GM12878 (cell line): ENCODE measurements at regions not wholly inside any gene's neighbourhood (a gene's known extent, or its start where the extent isn't known, plus 50 kb on each side); places are given as distances from the start of the nearest gene placed in this dataset.

Source experiments
- ATAC-seq: fragments of 200-7000 bp; cut with Tn5 transposase; 3 replicates; pipeline ENCODE4 v1.9.1; 2020; ENCODE audit warnings: mild to moderate bottlenecking, moderate library complexity
- BruUV-seq: library from RNA; stranded (reverse); fragments of 400-500 nt; replicated peaks from 2 replicates; lab custom pipeline; 2021; lab: Mats Ljungman, UMichigan
- CTCF ChIA-PET: fragments of 300-600 bp; sonication (Branson Sonifier 250); formaldehyde crosslinking; extraction: SDS; loops from one replicate; lab custom pipeline; 2021; ENCODE audit warnings: inconsistent platforms; lab: Yijun Ruan, JAX
- POLR2A ChIA-PET: fragments of 350-600 bp; formaldehyde crosslinking; extraction: SDS; loops from one replicate; lab custom pipeline; 2021; ENCODE audit warnings: inconsistent platforms; lab: Charles Lee
- RAD21 ChIA-PET: fragments of 300-600 bp; sonication (Branson Sonifier 250); formaldehyde crosslinking; loops from one replicate; lab custom pipeline; 2023; ENCODE audit warnings: antibody characterized with exemption; ENCODE audit not compliant: unreplicated experiment; lab: Charles Lee
- SMC1A ChIA-PET: fragments of 300-600 bp; sonication (Branson Sonifier 250); formaldehyde crosslinking; loops from one replicate; lab custom pipeline; 2023; ENCODE audit not compliant: unreplicated experiment, uncharacterized antibody; lab: Charles Lee
- DNase-seq: peaks from one replicate; pipeline ENCODE4 v3.0.0-alpha.2; 2011; ENCODE audit warnings: low read depth, low spot score
- FAIRE-seq: peaks from 3 replicates; lab custom pipeline; 2011; peaks lifted over from hg19 to GRCh38; lab: Jason Lieb, UNC
- H2AFZ ChIP-seq: 2 replicates; pipeline ENCODE4 v1.6.0; 2011; ENCODE audit warnings: low read depth, low read length, control low read depth; ENCODE audit not compliant: control insufficient read depth
- H3K27ac ChIP-seq: 2 replicates; pipeline ENCODE4 v1.5.1; 2011; ENCODE audit warnings: control low read depth; ENCODE audit not compliant: control insufficient read depth, insufficient read depth
- H3K27me3 ChIP-seq, 2 experiments: replicated peaks in 1 of 2; 2 replicates each; pipeline versions ENCODE4 v1.6.0 to v1.6.1; 2011; ENCODE audit warnings: low read length in 1 of 2; ENCODE audit not compliant: control insufficient read depth in 2 of 2, insufficient read depth in 2 of 2
- H3K36me3 ChIP-seq, 2 experiments: 2 replicates each; pipeline ENCODE4 v1.5.1; 2011; ENCODE audit warnings: low read length in 1 of 2; ENCODE audit not compliant: control insufficient read depth in 2 of 2, insufficient read depth in 2 of 2
- H3K4me1 ChIP-seq: 2 replicates; pipeline ENCODE4 v1.6.1; 2011; ENCODE audit warnings: mild to moderate bottlenecking, low read length, moderate library complexity, mixed read lengths; ENCODE audit not compliant: control insufficient read depth, insufficient read depth
- H3K4me2 ChIP-seq: 2 replicates; pipeline ENCODE4 v1.6.0; 2011; ENCODE audit warnings: control low read depth; ENCODE audit not compliant: control insufficient read depth, insufficient read depth
- H3K4me3 ChIP-seq: fragments of 200-600 bp; sonication (generic); 2 replicates; pipeline ENCODE4 v1.5.1; 2016
- H3K79me2 ChIP-seq: 2 replicates; pipeline ENCODE4 v1.6.0; 2011; ENCODE audit warnings: low read length; ENCODE audit not compliant: control insufficient read depth, insufficient read depth
- H3K9ac ChIP-seq: 2 replicates; pipeline ENCODE4 v1.8.0; 2011; ENCODE audit warnings: low read length, control low read depth, mixed read lengths; ENCODE audit not compliant: control insufficient read depth, insufficient read depth
- H3K9me3 ChIP-seq: replicated peaks from 3 replicates; pipeline ENCODE4 v1.5.1; 2011; ENCODE audit warnings: mild to moderate bottlenecking, low read length; ENCODE audit not compliant: control insufficient read depth, insufficient read depth
- H4K20me1 ChIP-seq: 2 replicates; pipeline ENCODE4 v1.6.0; 2011; ENCODE audit not compliant: control insufficient read depth, insufficient read depth
- BMI1 ChIP-seq: fragments of 450-650 bp; IDR thresholded peaks from 2 replicates; pipeline ENCODE4 v1.6.1; 2016; ENCODE audit warnings: mild to moderate bottlenecking, moderate library complexity, borderline replicate concordance
- EGR1 ChIP-seq, 2 experiments: IDR thresholded peaks; 1 replicate in 1 of 2; 2 replicates in 1 of 2; pipeline ENCODE4 v1.6.1; 2011 to 2012; ENCODE audit warnings: low read depth in 2 of 2, low read length in 2 of 2, borderline replicate concordance in 1 of 2, mild to moderate bottlenecking in 1 of 2, moderate library complexity in 1 of 2
- JUND ChIP-seq: IDR thresholded peaks from 2 replicates; pipeline ENCODE4 v1.6.1; 2012; ENCODE audit warnings: low read depth, mild to moderate bottlenecking, low read length, improper control_type of control experiment, moderate library complexity
- MEF2A ChIP-seq: IDR thresholded peaks from 2 replicates; pipeline ENCODE4 v1.6.1; 2011; ENCODE audit warnings: low read depth, mild to moderate bottlenecking, low read length, moderate library complexity; ENCODE audit not compliant: insufficient read depth
- MXI1 ChIP-seq: fragments of 150-350 bp; IDR thresholded peaks from 2 replicates; pipeline ENCODE4 v1.6.1; 2011; ENCODE audit warnings: low read depth, mild to moderate bottlenecking, inconsistent platforms, low read length, improper control_type of control experiment
- MYB ChIP-seq: fragments of 150-350 bp; IDR thresholded peaks from 2 replicates; pipeline ENCODE4 v1.6.1; 2014; ENCODE audit warnings: mild to moderate bottlenecking, low read depth, low read length, borderline replicate concordance
- NFXL1 ChIP-seq: fragments of 450-650 bp; IDR thresholded peaks from 2 replicates; pipeline ENCODE4 v1.6.1; 2017; ENCODE audit warnings: antibody characterized with exemption, mild to moderate bottlenecking, borderline replicate concordance
- NKRF ChIP-seq: fragments of 450-650 bp; conservative IDR thresholded peaks from 2 replicates; pipeline ENCODE4 v1.6.1; 2017; ENCODE audit warnings: mild to moderate bottlenecking, moderate library complexity
- NR2C1 ChIP-seq: fragments of 450-650 bp; IDR thresholded peaks from 2 replicates; pipeline ENCODE4 v1.6.1; 2017; ENCODE audit warnings: antibody characterized with exemption, mild to moderate bottlenecking, moderate library complexity
- POLR2A ChIP-seq: IDR thresholded peaks from 2 replicates; pipeline ENCODE4 v1.6.1; 2011; ENCODE audit warnings: low read depth, mild to moderate bottlenecking, low read length
- POLR2AphosphoS2 ChIP-seq: IDR thresholded peaks from 2 replicates; pipeline ENCODE4 v1.6.1; 2011; ENCODE audit warnings: low read depth, mild to moderate bottlenecking, low read length, improper control_type of control experiment, moderate library complexity
- RUNX3 ChIP-seq: IDR thresholded peaks from 2 replicates; pipeline ENCODE4 v1.6.1; 2012; ENCODE audit warnings: low read length, inconsistent platforms
- SPI1 ChIP-seq: IDR thresholded peaks from 2 replicates; pipeline ENCODE4 v1.6.1; 2011; ENCODE audit warnings: low read depth, mild to moderate bottlenecking, low read length, moderate library complexity, borderline replicate concordance; ENCODE audit not compliant: insufficient read depth
- ZNF207 ChIP-seq: fragments of 450-650 bp; IDR thresholded peaks from 2 replicates; pipeline ENCODE4 v1.6.1; 2014; ENCODE audit warnings: antibody characterized with exemption, mild to moderate bottlenecking, borderline replicate concordance
- WGBS: methylation state at CpG from one replicate; pipeline ENCODE4 v1.1.6; 2016; ENCODE audit warnings: low lambda C conversion rate; ENCODE audit not compliant: insufficient replicate concordance, insufficient coverage; ENCODE audit errors: missing lambda C conversion rate; 5-methylcytosine and 5-hydroxymethylcytosine counted together
- in situ Hi-C: fragments of 300-500 bp; cut with MboI; formaldehyde crosslinking; loops from 9 replicates; pipeline ENCODE4 v1.14.3; 2018; ENCODE audit warnings: mixed read lengths
- intact Hi-C: fragments of 100-400 bp; cut with micrococcal nuclease; formaldehyde crosslinking; loops from one replicate; pipeline ENCODE4 v1.14.2; 2022; ENCODE audit not compliant: unreplicated experiment
- TF ChIP-seq, protein P1 (sequence below): IDR thresholded peaks from 2 replicates; pipeline ENCODE4 v1.6.1; 2011; ENCODE audit warnings: low read depth, low read length, improper control_type of control experiment, borderline replicate concordance

DNA sequence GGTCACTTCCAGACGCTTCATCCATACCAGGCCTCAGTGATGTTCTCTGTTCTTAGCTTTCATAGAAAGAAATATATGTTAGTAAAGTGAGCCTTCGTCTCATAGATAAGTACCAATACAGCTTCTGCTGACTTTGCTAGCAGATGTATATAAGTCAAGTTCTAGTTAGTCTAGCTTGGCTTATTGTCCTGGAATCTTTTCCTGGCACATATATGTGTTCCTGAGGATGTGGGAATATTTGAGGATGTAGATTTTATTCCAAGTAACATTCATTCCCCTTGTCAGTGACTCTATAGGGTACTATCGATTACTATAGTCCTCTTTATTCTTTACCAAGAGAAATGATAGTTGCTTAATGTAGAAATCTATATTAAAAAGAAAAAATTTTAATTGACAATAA is 135.2 kb upstream of the FAM9C start:
- in situ Hi-C loops, result no loop called here
- H3K4me2 ChIP-seq, result no peak overlapping the region
- no TSS peak for BruUV-seq
- ATAC-seq (no peak), FAIRE-seq (no peak), DNase-seq (no peak)
- no peaks in the 10 kb centered on the region for H3K27me3 ChIP-seq
- ChIA-PET POLR2A (no interaction called here), SMC1A (interaction anchor here (1.1 to 1.6 kb wide), 2 partner anchors 10 to 27 kb away, joined by 4 to 5 read pairs; no protein-coding TSS in a partner anchor), CTCF (interaction anchor here (0.9 kb wide), 1 partner anchor 11 kb away, joined by 3 read pairs; no protein-coding TSS in a partner anchor)
- no peaks in the 10 kb centered on the region for H4K20me1 ChIP-seq
- no peak overlapping the region for H3K4me3 ChIP-seq
- H2AFZ ChIP-seq, result no peak overlapping the region
- H3K36me3 ChIP-seq, result no peaks in the 10 kb centered on the region
- intact Hi-C loops, result no loop called here
- no peaks in the 10 kb centered on the region for H3K4me1 ChIP-seq
- H3K27ac ChIP-seq, result no peak overlapping the region
- TF ChIP-seq SPI1 (no peak), NFXL1 (no peak), JUND (no peak), EGR1 (IDR thresholded peaks at IDR 0.05; ENCODE audit: borderline replicate concordance in 1 of 2, low read depth in 2 of 2, low read length in 2 of 2) (no peak), MEF2A (no peak)
- TF ChIP-seq, protein P1, sequence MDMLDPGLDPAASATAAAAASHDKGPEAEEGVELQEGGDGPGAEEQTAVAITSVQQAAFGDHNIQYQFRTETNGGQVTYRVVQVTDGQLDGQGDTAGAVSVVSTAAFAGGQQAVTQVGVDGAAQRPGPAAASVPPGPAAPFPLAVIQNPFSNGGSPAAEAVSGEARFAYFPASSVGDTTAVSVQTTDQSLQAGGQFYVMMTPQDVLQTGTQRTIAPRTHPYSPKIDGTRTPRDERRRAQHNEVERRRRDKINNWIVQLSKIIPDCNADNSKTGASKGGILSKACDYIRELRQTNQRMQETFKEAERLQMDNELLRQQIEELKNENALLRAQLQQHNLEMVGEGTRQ, result no peak
- TF ChIP-seq, all 136 proteins: peak for 0
- Histone ChIP-seq H3K9me3 (no peaks in the 10 kb centered on the region; the same call in 2 of the 3 replicates), H3K79me2 (no peaks in the 10 kb centered on the region), H3K9ac (no peak overlapping the region)
- RAD21 ChIA-PET, result no interaction called here
- 42% methylated on average over 3 of the region's 3 CpGs for WGBS

GRCh38 chrX:13179100-13179499 is 134.7 kb upstream of the FAM9C start:
- H3K9me3 ChIP-seq, result no peaks in the 10 kb centered on the region; the same call in 2 of the 3 replicates
- 21% methylated on average over 2 of the region's 2 CpGs for WGBS
- no peak overlapping the region for H2AFZ ChIP-seq
- DNase-seq (no peak), ATAC-seq (no peak), FAIRE-seq (no peak)
- H3K79me2 ChIP-seq, result no peaks in the 10 kb centered on the region
- H3K27ac ChIP-seq, result no peak overlapping the region
- H3K4me3 ChIP-seq, result no peak overlapping the region
- H3K9ac ChIP-seq, result no peak overlapping the region
- in situ Hi-C loops (no loop called here), intact Hi-C loops (no loop called here)
- SMC1A ChIA-PET, result interaction anchor here (0.8 to 1.1 kb wide), 2 partner anchors 28 to 86 kb away, joined by 3 to 5 read pairs; no protein-coding TSS in a partner anchor
- no peaks in the 10 kb centered on the region for H3K36me3 ChIP-seq
- H3K4me1 ChIP-seq, result no peaks in the 10 kb centered on the region
- H3K27me3 ChIP-seq, result no peaks in the 10 kb centered on the region
- RAD21 ChIA-PET, result no interaction called here
- H3K4me2 ChIP-seq, result no peak overlapping the region
- POLR2A ChIA-PET, result no interaction called here
- BruUV-seq, result no TSS peak
- no peaks in the 10 kb centered on the region for H4K20me1 ChIP-seq
- CTCF ChIA-PET, result no interaction called here
- no peak for TF ChIP-seq NR2C1
- TF ChIP-seq POLR2AphosphoS2, result no peak
- no peak for TF ChIP-seq RUNX3
- TF ChIP-seq ZNF207, result no peak
- no peak for TF ChIP-seq NKRF
- no peak for TF ChIP-seq BMI1
- TF ChIP-seq POLR2A, result no peak
- TF ChIP-seq MXI1, result no peak
- TF ChIP-seq MYB, result no peak
